Astrocyte of the spinal cord (primary cell): ENCODE measurements at regions not wholly inside any gene's neighbourhood (a gene's known extent, or its start where the extent isn't known, plus 50 kb on each side); places are given as distances from the start of the nearest gene placed in this dataset.

Experiments
- DNase-seq: peaks from one replicate; pipeline ENCODE4 v3.0.0; 2011; ENCODE audit warnings: low read depth, low spot score
- H3K4me3 ChIP-seq: 2 replicates; pipeline ENCODE4 v1.5.1; 2011; ENCODE audit warnings: low read depth, mild to moderate bottlenecking, low read length, moderate library complexity
- CTCF ChIP-seq: IDR thresholded peaks from 2 replicates; pipeline ENCODE4 v1.5.1; 2012; ENCODE audit warnings: low read depth, mild to moderate bottlenecking, low read length, inconsistent platforms
- in situ Hi-C: cut with HindIII; loops from 2 replicates; pipeline ENCODE4 v1.10.0; 2017; ENCODE audit warnings: low sequenced_read_pairs

- in situ Hi-C loops, result no loop called here
- no peak for DNase-seq
- no peak overlapping the region for H3K4me3 ChIP-seq
- TF ChIP-seq CTCF, result no peak
Measured at GRCh38 chr17:77654850-77655249, 303.7 kb upstream of the TNRC6C start.

- DNase-seq, result no peak
- TF ChIP-seq CTCF, result no peak
- in situ Hi-C loops, result no loop called here
- H3K4me3 ChIP-seq, result no peak overlapping the region
Measured at GRCh38 chr17:77656054-77656453, 302.4 kb upstream of the TNRC6C start.

- in situ Hi-C loops, result no loop called here
- no peak for TF ChIP-seq CTCF
Measured at GRCh38 chr17:77657839-77658238, 300.7 kb upstream of the TNRC6C start.

GRCh38 chr17:77660524-77660923 lies 298.0 kb upstream of the TNRC6C start:
- no peak for DNase-seq
- H3K4me3 ChIP-seq, result no peak overlapping the region
- in situ Hi-C loops, result no loop called here
- TF ChIP-seq CTCF, result no peak

More at GRCh38 chr17:77657839-77658238, 300.7 kb upstream of the TNRC6C start:
- no peak for DNase-seq
- no peak overlapping the region for H3K4me3 ChIP-seq

GRCh38 chr17:77662833-77663232 lies 295.7 kb upstream of the TNRC6C start:
- TF ChIP-seq CTCF, result no peak
- H3K4me3 ChIP-seq, result no peak overlapping the region
- in situ Hi-C loops, result no loop called here
- no peak for DNase-seq

GRCh38 chr17:77664097-77664729 lies 294.3 kb upstream of the TNRC6C start:
- TF ChIP-seq CTCF, result no peak
- no peak for DNase-seq
- in situ Hi-C loops, result no loop called here
- H3K4me3 ChIP-seq, result no peak overlapping the region
